Neural progenitor cell (in vitro differentiated cells): ENCODE measurements at regions not wholly inside any gene's neighbourhood (a gene's known extent, or its start where the extent isn't known, plus 50 kb on each side); places are given as distances from the start of the nearest gene placed in this dataset.

Source experiments
- EZH2 ChIP-seq: fragments of 200-600 bp; sonication (generic); IDR thresholded peaks from 2 replicates; pipeline ENCODE4 v1.6.1; 2017; ENCODE audit warnings: antibody characterized with exemption, mild to moderate bottlenecking, moderate library complexity
- TF ChIP-seq, protein P1 (sequence below): fragments of 200-600 bp; sonication (generic); IDR thresholded peaks from 2 replicates; pipeline ENCODE4 v1.5.1; 2017; ENCODE audit warnings: antibody characterized with exemption, mild to moderate bottlenecking

DNA sequence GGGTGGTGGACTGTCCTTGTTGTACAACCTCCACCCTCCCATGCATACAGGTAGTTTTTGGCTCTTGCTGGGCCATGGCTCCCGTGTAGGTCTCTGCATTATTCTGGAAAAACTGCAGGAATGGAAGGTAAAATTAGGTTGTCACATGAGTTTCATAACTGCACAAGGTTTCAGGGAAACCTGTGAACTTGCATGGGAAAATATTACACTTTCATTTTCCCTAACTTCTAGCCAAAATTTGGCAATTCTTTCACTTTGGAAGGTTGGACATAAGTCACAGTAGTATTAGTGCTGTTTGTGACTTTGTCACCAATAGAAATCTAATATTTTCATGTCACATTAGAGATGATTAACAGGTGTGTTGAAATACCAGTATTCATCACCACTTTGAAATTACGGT, 118.1 kb upstream of the MGAT5 start:
- TF ChIP-seq, protein P1, sequence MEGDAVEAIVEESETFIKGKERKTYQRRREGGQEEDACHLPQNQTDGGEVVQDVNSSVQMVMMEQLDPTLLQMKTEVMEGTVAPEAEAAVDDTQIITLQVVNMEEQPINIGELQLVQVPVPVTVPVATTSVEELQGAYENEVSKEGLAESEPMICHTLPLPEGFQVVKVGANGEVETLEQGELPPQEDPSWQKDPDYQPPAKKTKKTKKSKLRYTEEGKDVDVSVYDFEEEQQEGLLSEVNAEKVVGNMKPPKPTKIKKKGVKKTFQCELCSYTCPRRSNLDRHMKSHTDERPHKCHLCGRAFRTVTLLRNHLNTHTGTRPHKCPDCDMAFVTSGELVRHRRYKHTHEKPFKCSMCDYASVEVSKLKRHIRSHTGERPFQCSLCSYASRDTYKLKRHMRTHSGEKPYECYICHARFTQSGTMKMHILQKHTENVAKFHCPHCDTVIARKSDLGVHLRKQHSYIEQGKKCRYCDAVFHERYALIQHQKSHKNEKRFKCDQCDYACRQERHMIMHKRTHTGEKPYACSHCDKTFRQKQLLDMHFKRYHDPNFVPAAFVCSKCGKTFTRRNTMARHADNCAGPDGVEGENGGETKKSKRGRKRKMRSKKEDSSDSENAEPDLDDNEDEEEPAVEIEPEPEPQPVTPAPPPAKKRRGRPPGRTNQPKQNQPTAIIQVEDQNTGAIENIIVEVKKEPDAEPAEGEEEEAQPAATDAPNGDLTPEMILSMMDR: no peak
- no peak for TF ChIP-seq EZH2
